ENCODE measurements at regions not wholly inside any gene's neighbourhood (a gene's known extent, or its start where the extent isn't known, plus 50 kb on each side); places are given as distances from the start of the nearest gene placed in this dataset.

DNA sequence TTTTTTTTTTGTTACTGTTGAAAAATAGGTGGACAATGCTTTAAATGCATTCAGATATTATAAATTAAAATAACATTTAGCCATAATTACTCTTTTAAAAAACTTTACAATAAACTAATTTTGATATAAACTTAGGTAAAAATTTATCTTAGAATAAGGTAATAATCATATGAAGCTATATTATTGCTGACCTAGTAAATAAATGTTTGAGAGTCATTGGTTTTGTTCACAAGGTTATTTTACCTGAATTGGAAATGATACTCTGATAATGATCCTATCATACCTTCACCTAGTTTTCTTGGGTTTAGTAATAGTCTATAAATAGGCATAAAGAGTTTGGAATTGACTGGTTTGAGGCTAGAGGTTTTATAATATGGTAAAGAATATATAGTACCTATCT, 1076.4 kb upstream of the CDH6 start:
- Histone ChIP-seq H3K4me3 (no peak overlapping the region), H3K4me1 (replicated peaks in 1 of 2) (peaks cover 0 to 2% of the 10 kb centered on the region in 2 donors), H3K27ac (no peak overlapping the region)
- in situ Hi-C loops (cut with MboI; ENCODE audit: low pct_unique_long_range_greater_than_20kb in 2 of 9, low sequenced_read_pairs in 9 of 9, unreplicated experiment in 9 of 9): no loop called here
- ATAC-seq (replicated peaks in 6 of 8): no peak

DNA sequence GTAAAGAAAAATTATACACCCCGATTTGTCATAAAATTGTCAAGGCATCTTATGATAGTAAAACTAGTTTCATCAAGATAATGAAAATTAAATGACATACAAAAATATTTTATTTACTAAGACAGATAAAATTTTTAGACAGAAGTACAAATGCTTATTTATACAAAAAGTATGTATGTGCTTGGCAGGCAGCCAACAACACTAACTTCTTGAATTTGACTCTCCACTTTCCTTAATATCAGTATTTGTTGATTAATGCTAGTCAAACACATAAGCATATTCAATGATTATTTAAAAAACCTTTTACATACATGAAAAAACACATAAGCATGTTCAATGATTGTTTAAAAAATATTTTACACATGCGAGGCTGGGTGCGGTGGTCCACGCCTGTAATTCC, 1079.9 kb upstream of the CDH6 start:
- in situ Hi-C loops (cut with MboI; ENCODE audit: low pct_unique_long_range_greater_than_20kb in 2 of 9, low sequenced_read_pairs in 9 of 9, unreplicated experiment in 9 of 9): no loop called here
- Histone ChIP-seq H3K4me3 (no peak overlapping the region), H3K4me1 (replicated peaks in 1 of 2) (no peaks in the 10 kb centered on the region), H3K27ac (no peak overlapping the region)
- ATAC-seq (replicated peaks in 6 of 8): no peak
- WGBS, 10 experiments: 10 to 100% (median 73%) methylated on average over 1 to 4 of the region's 4 CpGs; no CpG with 5 or more reads in 2 of the 10 experiments

DNA sequence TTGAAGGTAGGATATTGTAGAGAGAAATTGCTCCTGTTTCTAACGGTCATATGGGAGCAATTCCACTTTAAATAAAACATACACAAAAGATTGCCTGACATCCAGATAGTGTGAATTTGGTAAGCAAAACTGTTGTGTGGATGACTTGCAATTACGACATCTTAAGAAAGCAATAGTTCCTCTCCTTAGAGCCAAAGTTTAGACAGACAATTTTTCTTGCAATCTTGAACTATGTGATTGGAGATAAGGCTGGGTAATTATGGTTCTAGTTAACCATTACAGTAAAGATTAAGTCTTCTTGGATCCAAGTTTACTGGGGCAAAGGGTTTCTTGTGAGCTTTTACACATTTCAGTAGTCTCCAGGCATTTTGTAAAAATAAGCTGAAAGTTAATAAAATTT, 1080.6 kb upstream of the CDH6 start:
- Histone ChIP-seq H3K27ac (no peak overlapping the region), H3K4me1 (replicated peaks in 1 of 2) (no peaks in the 10 kb centered on the region), H3K4me3 (no peak overlapping the region)
- in situ Hi-C loops (cut with MboI; ENCODE audit: low pct_unique_long_range_greater_than_20kb in 2 of 9, low sequenced_read_pairs in 9 of 9, unreplicated experiment in 9 of 9): no loop called here
- 0 to 100% (median 50%) methylated on average over 1 to 2 of the region's 2 CpGs; no CpG with 5 or more reads in 2 of the 10 experiments for WGBS, 10 experiments
- ATAC-seq (replicated peaks in 6 of 8): no peak

DNA sequence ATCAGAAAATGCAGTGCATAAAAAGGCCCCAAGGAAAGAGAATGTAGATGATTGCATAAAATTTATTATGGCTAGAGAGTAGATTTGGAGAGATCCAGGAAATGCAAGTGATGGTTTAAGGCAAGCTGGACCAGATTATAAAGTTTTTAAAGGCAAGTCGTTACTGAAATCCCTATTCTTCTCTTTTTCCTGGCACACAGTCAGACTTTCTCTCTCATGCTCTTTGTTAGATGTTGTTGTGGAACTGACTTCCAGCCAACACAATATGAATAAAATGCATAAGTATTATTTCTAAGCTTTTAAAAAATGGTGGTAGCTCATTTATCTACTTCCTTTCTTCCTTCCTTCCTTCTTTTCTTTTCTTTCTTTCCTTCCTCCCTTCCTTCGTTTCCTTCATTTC, 1085.4 kb upstream of the CDH6 start:
- 0 to 100% (median 83%) methylated on average over 1 to 2 of the region's 2 CpGs for WGBS, 10 experiments
- Histone ChIP-seq H3K4me1 (replicated peaks in 1 of 2) (peaks cover 0 to 5% of the 10 kb centered on the region in 2 donors), H3K27ac (no peak overlapping the region), H3K4me3 (no peak overlapping the region)
- in situ Hi-C loops (cut with MboI; ENCODE audit: low pct_unique_long_range_greater_than_20kb in 2 of 9, low sequenced_read_pairs in 9 of 9, unreplicated experiment in 9 of 9): no loop called here
- ATAC-seq (replicated peaks in 6 of 8): peak in 1 of 8 experiments; percentile 73

DNA sequence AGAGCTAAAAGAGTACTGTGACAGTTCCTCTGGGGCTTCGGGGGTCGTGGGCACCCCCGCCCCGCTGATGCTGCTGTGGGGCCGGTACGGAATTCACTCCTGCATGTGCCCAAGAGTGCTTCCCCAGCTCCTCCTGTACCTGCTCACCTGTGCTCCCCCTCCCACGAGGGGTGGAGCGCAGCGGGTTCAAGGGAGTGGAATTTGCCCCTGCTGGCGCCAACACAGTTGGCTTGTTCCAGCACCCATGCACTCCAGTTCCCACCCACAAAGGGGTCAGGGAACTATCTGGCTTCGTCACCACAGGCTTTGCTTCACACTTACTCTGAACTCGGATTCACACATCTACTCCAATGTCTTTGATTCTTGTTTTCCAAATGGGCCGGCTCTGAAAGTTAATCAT, 1086.9 kb upstream of the CDH6 start:
- in situ Hi-C loops (cut with MboI; ENCODE audit: low pct_unique_long_range_greater_than_20kb in 2 of 9, low sequenced_read_pairs in 9 of 9, unreplicated experiment in 9 of 9): no loop called here
- WGBS, 10 experiments: 17 to 98% (median 62%) methylated on average over 2 to 7 of the region's 13 CpGs; no CpG with 5 or more reads in 4 of the 10 experiments

DNA sequence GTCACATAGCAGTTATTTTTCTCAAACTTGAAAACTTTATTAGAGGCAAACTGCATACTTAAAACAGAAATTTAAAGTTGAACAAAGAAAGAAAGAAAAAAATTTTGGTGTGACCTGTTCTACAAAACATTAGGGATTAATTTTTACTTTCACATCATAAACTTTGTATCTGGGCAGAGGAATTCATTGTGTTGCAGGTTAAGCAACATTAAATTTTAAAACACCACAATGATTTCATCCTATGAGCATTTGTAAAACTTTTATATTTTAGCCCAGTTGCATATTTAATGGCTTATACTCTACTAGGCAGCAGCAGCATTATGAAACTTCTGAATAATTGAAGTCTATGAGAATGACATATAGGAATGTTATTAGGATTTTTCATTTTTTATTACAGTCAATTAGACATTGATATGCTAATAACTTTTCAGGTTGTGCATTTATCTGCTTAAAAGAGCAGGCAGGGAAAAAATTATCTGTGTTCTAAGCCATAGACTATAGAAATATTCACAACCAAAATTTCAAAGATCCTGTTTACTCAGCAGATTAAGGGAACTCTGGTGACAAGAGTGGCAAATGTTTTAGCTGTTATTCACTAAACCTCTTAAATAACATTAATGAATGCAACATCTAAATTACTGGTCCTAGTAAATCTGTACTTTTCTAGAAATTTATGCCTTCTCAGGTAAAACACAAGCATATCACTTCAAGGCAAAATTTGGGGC, 1088.5 kb upstream of the CDH6 start:
- Histone ChIP-seq H3K4me3 (no peak overlapping the region), H3K27ac (no peak overlapping the region), H3K4me1 (replicated peaks in 1 of 2) (peaks cover under 1 to 12% of the 10 kb centered on the region in 2 donors)
- ATAC-seq (replicated peaks in 6 of 8): no peak
- in situ Hi-C loops (cut with MboI; ENCODE audit: low pct_unique_long_range_greater_than_20kb in 2 of 9, low sequenced_read_pairs in 9 of 9, unreplicated experiment in 9 of 9): no loop called here

More for the DNA sequence above, 1086.9 kb upstream of the CDH6 start:
- no peak for ATAC-seq (replicated peaks in 6 of 8)
- no peak overlapping the region for H3K4me3 ChIP-seq
- H3K27ac ChIP-seq: no peak overlapping the region
- peaks cover 0 to 5% of the 10 kb centered on the region in 2 donors for H3K4me1 ChIP-seq (replicated peaks in 1 of 2)

DNA sequence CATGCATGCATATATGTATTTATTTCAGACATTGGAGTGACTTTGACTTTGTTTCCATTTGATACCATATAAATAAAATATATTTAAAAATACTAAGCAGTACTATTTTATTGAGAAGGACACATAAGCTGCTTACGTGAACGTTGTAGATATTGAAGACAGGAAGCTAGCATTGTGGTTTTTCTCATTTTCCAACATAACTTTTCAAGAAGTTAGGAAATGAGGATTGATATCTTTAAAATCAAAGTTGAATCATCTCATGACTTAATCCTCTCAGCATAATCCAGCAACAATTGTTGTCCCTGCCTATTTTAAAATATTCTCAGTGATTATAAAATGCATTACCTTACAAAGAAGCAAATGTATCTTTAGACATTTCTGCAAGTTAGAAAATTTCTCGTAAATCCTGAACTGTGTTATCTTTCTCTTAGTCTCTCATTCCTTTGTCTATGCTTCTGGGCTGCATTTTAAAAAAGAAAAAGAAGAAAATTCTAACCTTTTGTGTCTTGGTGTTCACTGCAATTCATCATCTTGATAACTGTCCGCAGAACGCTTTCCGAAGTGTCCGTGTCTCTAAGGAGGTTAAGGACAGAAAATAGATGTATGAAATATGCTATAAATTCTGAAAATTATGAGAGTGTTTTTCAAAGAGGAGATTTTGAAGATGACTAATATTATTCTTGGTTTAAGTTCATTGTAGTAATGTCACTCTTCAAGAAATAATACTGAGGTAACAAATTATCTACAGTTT, 1089.9 kb upstream of the CDH6 start:
- Histone ChIP-seq H3K4me1 (replicated peaks in 1 of 2) (peaks cover 5 to 20% of the 10 kb centered on the region in 2 donors), H3K4me3 (no peak overlapping the region), H3K27ac (no peak overlapping the region)
- ATAC-seq (replicated peaks in 6 of 8): peak in 5 of 8 experiments; percentile 24 to 50 (median 27)
- in situ Hi-C loops (cut with MboI; ENCODE audit: low pct_unique_long_range_greater_than_20kb in 2 of 9, low sequenced_read_pairs in 9 of 9, unreplicated experiment in 9 of 9): no loop called here
- 0 to 84% (median 62%) methylated on average over 4 to 7 of the region's 7 CpGs; no CpG with 5 or more reads in 2 of the 10 experiments for WGBS, 10 experiments

DNA sequence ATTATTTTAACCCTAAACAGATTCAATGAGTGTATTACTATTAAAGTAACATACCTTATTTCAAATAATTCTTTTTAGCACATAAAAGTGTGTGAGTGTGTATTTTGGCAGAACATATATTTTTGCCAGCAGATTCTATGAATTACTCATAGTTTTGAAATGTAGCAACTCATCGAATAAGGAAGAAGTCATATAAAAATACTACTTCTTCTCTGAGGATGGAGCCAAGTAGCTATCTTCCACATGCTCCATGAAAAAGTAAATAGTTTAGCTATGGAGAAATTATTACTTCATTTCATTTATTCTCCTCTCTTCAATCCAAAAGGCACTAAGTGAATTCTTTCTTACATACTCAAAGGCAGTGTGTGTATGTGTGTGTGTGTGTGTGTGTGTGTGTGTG, 1090.4 kb upstream of the CDH6 start:
- Histone ChIP-seq H3K4me3 (no peak overlapping the region), H3K4me1 (replicated peaks in 1 of 2) (peaks cover 5 to 20% of the 10 kb centered on the region in 2 donors), H3K27ac (no peak overlapping the region)
- no peak for ATAC-seq (replicated peaks in 6 of 8)
- in situ Hi-C loops (cut with MboI; ENCODE audit: low pct_unique_long_range_greater_than_20kb in 2 of 9, low sequenced_read_pairs in 9 of 9, unreplicated experiment in 9 of 9): no loop called here
- 0 to 100% (median 90%) methylated on average over 1 of the region's 1 CpG; no CpG with 5 or more reads in 3 of the 10 experiments for WGBS, 10 experiments

DNA sequence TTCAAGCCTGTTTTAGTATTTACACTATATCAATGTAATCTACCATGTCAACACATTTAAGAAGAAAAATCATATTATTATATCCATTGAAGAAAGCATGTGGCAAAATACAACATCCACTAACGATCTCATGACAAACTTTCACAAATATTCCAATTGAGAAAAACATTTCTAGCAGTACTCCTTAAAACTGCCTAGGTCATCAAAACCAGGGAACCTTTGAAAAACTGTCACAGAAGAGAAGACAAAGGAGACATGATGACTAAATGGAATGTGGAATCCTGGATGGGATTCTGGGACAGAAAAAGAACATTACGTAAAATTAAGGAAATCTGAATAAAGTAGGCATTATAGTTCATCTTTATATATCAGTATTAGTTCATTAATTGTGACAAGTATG, 1091.3 kb upstream of the CDH6 start:
- Histone ChIP-seq H3K4me1 (replicated peaks in 1 of 2) (peaks cover 5 to 20% of the 10 kb centered on the region in 2 donors), H3K27ac (no peak overlapping the region), H3K4me3 (no peak overlapping the region)
- in situ Hi-C loops (cut with MboI; ENCODE audit: low pct_unique_long_range_greater_than_20kb in 2 of 9, low sequenced_read_pairs in 9 of 9, unreplicated experiment in 9 of 9): no loop called here
- no peak for ATAC-seq (replicated peaks in 6 of 8)
- WGBS, 10 experiments: 0 to 100% (median 93%) methylated on average over 1 to 2 of the region's 2 CpGs

DNA sequence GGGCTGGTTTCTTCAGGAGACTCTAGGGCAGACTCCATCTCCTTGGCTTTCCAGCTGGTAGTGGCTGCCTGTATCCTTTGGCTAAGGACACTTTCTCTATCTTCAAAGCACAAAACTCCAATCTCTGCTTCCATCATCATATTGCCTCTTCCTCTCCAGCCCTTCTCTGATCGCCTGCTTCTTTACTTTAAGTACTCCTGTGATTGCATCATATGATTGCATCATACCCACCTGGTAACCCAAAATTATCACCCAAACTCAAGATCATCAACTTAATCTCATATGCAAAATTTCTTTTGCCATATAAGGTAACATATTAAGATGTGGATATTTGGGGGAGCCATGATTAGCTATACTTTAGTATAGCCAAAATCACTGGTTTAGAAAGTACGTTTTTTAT, 1092.6 kb upstream of the CDH6 start:
- H3K4me3 ChIP-seq: no peak overlapping the region
- peaks cover 5 to 20% of the 10 kb centered on the region in 2 donors for H3K4me1 ChIP-seq (replicated peaks in 1 of 2)
- in situ Hi-C loops (cut with MboI; ENCODE audit: low pct_unique_long_range_greater_than_20kb in 2 of 9, low sequenced_read_pairs in 9 of 9, unreplicated experiment in 9 of 9): no loop called here
- ATAC-seq (replicated peaks in 6 of 8): no peak
- H3K27ac ChIP-seq: no peak overlapping the region
- 0 to 100% (median 84%) methylated on average over 1 to 2 of the region's 2 CpGs; no CpG with 5 or more reads in 2 of the 10 experiments for WGBS, 10 experiments

DNA sequence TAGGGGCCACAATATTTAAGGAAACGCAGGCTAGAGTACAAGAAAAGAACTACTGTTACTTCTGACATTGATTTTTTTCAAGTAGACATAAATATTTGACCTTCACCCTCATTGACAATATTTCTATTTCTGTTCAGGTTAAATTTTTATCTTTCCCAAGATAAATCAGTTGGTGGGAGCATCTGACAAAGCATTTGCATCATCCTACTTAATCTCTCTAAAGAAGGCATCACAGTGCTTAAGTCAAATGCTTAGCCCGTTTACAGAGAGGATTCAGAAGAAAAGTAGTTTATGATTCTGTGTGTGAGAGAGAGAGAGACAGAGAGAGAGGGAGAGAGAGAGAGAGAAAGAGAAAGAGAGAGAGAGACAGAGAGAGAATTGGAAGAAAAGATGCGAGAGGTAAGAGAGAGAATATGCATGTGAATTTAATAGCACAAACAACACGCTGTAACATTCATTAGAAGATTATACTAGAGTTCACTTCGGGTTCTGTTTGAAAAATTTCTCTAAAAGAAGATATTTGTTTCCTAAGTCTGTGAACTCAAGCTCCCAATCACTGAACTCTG, 1093.3 kb upstream of the CDH6 start:
- in situ Hi-C loops (cut with MboI; ENCODE audit: low pct_unique_long_range_greater_than_20kb in 2 of 9, low sequenced_read_pairs in 9 of 9, unreplicated experiment in 9 of 9): no loop called here
- Histone ChIP-seq H3K27ac (no peak overlapping the region), H3K4me1 (replicated peaks in 1 of 2) (peaks cover 5 to 20% of the 10 kb centered on the region in 2 donors), H3K4me3 (no peak overlapping the region)
- WGBS, 10 experiments: 0 to 100% (median 64%) methylated on average over 1 to 5 of the region's 5 CpGs
- peak in 5 of 8 experiments; percentile 24 to 48 (median 41) for ATAC-seq (replicated peaks in 6 of 8)

DNA sequence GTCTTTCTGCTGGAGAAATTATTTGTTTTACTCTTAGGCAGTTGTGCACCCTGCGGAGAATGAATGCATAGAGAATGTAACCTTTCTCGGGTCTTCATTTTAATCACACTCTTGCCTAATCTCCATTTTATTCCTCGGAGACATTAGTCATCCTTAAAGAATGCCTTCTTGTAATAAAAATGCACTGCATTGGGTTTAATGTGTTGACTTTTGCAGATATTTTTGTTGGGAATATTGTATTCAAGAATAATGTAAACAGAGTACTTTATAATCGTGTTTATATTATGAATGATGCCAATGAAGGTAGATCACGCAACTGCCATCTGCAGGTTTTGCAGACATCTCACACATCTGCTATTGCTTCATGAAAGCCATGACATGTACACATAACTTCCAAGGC, 1093.9 kb upstream of the CDH6 start:
- H3K4me1 ChIP-seq (replicated peaks in 1 of 2): peaks cover 5 to 20% of the 10 kb centered on the region in 2 donors
- no peak overlapping the region for H3K4me3 ChIP-seq
- H3K27ac ChIP-seq: no peak overlapping the region
- in situ Hi-C loops (cut with MboI; ENCODE audit: low pct_unique_long_range_greater_than_20kb in 2 of 9, low sequenced_read_pairs in 9 of 9, unreplicated experiment in 9 of 9): no loop called here
- 0 to 100% (median 53%) methylated on average over 1 to 5 of the region's 5 CpGs for WGBS, 10 experiments
- ATAC-seq (replicated peaks in 6 of 8): peak in 5 of 8 experiments; percentile 11 to 94 (median 40)

DNA sequence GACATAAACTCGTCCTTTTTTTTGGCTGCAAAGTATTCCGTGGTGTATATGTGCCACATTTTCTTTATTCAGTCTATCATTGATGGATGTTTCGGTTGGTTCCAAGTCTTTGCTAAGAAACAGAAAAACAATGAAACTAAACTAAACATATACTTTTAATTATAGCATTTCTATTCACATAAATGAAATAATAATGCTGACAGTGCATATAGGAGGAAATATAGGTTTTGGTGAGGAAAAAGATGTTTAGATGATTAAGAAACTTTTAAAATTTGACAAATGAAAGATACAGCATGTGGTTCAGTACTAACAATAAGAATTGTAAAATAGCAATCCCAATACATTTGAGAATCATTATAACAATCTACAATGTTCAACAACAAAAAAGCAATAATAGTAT, 1094.5 kb upstream of the CDH6 start:
- H3K27ac ChIP-seq: no peak overlapping the region
- no peak overlapping the region for H3K4me3 ChIP-seq
- WGBS, 10 experiments: 0 to 100% (median 78%) methylated on average over 1 to 3 of the region's 3 CpGs; no CpG with 5 or more reads in 1 of the 10 experiments
- in situ Hi-C loops (cut with MboI; ENCODE audit: low pct_unique_long_range_greater_than_20kb in 2 of 9, low sequenced_read_pairs in 9 of 9, unreplicated experiment in 9 of 9): no loop called here
- H3K4me1 ChIP-seq (replicated peaks in 1 of 2): peaks cover 5 to 20% of the 10 kb centered on the region in 2 donors
- ATAC-seq (replicated peaks in 6 of 8): no peak
